T-helper 2 cell treated with Interferon-gamma antibody and Interleukin-4, amounts not matched to agents 100 ng/mL and 5 ng/mL, for 36 hours (primary cell): ENCODE measurements at regions not wholly inside any gene's neighbourhood (a gene's known extent, or its start where the extent isn't known, plus 50 kb on each side); places are given as distances from the start of the nearest gene placed in this dataset.

Experiments used
- intact Hi-C: fragments of 100-400 bp; cut with micrococcal nuclease; formaldehyde crosslinking; loops from one replicate; pipeline ENCODE4 v1.15.1; 2023

- intact Hi-C loops = no loop called here
These were observed 264.2 kb downstream of the ZSWIM6 start for GRCh38 chr5:61596265-61596664.

DNA sequence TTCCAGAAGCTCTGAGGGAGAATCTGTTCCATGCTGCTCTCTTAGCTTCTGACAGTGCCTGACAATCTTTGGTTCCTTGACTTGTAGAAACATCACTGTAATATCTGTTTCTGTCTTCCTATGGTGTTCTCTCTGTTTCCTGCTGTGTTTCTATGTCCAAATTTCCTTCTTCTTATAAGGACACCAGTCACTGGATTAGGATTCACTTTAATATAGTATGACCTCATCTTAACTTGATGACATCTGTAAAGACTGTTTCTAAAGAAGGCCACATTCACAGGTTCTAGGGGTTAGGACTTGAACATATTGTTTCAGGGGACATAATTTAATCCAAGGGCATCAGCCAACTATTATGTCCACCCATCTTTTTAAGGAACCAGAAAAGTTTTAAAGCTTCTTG, 265.6 kb downstream of the ZSWIM6 start:
- intact Hi-C loops = no loop called here

DNA sequence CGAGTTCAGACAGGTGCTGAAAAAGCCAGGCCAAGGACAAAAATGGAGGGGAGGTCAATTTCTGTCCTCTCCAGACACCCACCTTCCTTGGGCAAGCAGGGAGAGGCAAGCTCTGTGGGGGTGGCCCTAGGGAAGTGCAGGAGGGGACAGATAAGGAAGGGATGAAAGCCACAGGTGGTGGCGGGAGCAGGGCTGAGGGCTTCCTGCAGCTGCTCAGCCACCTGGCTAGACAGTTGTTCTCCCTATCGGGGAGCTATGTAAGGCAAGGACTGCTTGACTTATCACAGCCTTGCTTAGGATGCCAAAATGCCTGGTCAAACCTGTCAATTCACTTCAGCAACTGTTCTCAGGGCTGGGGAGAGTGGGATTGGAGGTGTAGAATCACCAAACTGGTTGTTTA, 266.1 kb downstream of the ZSWIM6 start:
- intact Hi-C loops = no loop called here

GRCh38 chr5:61599370-61600122, 267.5 kb downstream of the ZSWIM6 start:
- intact Hi-C loops = no loop called here

GRCh38 chr5:61600123-61600444, 268.0 kb downstream of the ZSWIM6 start:
- intact Hi-C loops = no loop called here

- intact Hi-C loops = no loop called here
These were observed 269.0 kb downstream of the ZSWIM6 start for GRCh38 chr5:61600945-61601511.

GRCh38 chr5:61603211-61603908, 271.3 kb downstream of the ZSWIM6 start:
- intact Hi-C loops = no loop called here

DNA sequence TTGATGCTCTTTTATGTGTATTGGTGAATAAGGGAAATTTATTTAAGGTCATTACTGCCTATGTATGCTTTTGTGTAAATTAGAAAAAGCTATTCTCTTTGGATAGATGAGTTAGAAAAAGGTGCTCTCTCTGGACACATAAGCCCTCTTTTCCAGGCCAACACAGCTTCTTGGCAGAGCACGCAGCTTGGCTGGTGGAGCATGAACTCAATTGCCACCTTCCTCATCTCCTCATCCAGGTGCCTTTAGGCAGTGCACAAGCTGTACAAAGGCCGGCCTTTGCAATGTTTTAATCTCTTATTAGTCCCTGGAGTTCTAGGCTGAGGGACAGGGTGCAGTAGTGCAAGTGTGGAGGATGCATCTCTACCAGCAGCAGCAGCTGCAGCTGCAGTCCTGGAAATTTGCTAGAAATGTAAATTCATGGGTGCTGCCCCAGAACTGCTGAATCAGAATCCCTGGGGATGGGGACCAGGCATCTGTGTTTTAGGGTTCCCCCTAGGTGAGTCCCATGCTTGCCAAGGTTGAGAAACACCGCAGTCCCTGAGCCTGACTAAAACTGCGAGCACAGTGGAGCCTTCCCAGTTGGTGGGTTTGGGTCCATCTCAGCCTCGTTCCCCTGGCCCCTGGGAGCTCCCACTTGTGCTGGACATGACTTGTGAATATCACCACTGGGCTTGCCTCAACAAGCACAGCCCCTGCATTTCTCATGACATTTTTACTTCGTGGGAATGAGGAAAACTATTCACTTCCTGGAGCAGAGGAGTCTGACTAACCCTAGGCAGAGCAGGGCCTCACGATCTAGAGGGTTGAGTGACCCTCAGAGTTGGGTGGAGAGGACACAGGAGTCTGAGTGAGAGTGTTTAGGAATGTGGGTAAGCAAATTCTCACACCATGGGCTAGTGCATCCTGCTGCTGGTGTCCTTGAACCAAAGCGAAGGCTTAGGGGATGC, 272.3 kb downstream of the ZSWIM6 start:
- intact Hi-C loops = no loop called here

DNA sequence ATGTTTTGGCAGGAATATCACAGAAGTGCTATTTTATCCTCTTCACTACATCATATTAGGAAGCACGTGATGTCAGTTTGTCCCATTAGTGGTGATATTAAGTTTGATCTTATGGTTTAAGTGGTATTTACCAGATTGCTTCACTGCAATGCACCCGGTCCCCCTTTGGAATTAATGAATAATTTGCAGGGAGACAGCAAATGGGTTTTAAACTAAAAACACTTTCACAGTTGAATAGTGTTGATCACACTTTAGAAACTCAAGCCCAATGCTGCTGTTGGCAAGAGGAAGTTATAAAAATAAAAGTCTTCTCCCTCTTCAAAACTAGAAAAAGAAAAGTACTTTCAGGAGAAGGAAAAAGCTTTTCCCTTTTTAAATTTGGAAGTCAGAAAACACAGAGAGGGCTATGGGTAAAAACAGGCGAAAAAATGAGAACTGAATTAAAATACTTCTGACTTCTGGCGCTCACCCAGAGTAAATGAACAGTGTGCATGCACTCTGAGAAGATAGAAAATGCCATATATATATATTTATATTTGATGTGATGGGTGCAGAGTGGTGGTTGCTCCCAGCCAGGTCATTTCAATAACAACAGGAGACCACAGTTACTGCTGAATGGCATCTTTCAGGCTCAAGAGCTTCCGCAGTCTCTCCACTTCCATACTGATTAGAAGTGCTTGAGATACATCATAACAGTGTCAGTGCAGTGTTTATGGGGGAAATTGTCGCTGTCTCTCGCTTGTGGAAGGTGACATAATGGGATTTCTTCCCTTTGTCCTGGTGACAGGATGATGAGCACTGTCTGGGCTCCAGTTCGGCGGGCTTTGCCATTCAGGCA, 278.0 kb downstream of the ZSWIM6 start:
- intact Hi-C loops = no loop called here

DNA sequence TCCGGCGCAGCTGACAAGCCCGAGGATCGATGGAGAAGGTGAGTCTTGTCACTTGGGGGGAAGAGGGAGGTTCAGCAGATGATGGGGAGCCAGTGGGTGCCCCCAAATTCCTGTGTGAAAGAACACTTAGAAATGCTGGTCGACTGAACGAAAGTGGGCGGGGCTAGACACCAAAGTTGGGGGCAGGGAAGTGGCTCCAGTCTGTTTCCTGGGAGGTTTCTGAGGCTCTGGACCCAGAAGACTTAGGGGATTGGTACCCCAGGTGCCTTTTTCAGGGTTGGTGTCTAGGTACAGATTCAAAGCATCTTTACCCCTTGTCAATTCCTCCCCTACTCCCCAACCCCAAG, 278.6 kb downstream of the ZSWIM6 start:
- intact Hi-C loops = no loop called here

DNA sequence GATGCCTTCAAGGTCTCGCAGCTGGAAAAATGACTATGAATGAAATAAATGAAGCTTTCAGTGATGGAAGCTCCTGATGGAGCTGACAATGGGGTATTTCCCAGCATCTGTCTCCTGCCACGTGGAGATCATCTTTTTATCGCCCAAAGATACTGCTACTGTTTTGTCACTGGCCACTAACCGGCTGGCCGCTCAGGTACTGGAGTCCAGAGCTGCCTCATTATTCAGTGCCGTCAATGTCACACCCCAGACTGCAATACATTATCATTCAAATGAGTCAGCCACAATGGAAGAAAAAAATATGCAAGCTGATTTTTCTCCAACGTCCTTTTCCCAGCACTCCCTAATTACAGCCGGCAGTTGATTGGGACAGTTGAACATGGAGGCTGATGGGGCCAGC, 280.4 kb downstream of the ZSWIM6 start:
- intact Hi-C loops = no loop called here

GRCh38 chr5:61613679-61614078, 281.6 kb downstream of the ZSWIM6 start:
- intact Hi-C loops = no loop called here

DNA sequence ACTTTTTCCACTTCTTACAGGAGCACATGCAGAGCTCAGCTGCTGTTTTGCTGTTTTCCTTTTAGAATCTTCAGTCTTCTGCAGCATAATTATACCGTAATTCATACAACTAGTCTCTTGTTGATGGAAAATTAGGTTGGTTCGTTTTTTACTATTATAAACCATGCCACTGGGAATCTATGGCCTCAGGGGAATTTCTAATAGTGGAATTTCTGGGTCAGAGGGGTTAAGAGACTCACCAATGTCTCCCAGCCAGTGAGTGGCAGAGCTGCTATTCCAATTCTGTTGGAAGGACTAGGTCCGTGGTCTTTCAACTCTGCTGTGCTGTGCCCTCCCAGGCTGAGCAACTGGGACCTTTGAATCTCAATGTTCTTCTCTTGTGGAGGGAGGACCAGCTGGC, 282.5 kb downstream of the ZSWIM6 start:
- intact Hi-C loops = no loop called here

DNA sequence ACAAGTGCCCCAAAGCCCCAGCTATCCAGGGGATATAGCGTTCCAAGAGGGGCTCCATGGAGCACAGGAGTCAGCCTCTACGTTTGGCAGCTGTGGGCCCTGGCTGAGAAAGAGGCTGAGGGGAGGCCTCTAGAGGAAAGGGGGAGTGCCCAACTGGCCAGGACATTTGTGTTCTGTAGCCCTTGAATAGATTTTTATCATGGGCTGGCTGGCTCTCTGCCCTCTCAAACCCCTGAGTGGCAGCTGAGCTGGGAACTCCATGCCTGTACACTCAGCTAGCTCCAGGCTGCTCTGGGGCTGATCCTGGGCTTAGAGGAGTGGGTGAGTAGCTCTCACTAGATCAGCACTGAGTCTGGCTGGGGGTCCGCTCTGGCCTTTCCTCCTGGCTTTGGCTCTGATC, 285.0 kb downstream of the ZSWIM6 start:
- intact Hi-C loops = no loop called here

DNA sequence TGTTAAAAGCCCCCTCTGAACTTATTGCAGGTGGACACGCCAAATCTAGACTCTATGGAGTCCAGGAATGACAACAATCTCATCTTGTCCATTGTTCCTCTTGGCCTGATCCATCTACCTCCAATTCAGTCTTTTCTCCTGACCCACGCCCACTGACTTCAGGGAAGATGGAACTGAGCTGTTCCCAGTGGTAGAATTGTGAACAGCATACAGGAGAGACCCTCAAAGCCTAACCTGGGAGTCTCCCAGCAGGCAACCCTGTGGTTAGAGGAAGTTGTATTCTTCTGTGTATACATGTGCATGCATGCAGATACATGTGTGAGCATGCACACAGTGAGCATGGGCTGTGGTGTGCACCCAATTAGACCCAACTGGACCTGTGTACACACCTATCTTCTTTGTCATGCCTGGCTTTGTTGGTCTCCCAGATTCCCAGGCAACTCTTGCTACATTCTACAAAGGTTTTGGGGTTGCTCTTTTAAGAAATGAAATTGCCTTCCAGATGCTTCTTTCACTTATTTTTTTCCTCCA, 286.0 kb downstream of the ZSWIM6 start:
- intact Hi-C loops = no loop called here

DNA sequence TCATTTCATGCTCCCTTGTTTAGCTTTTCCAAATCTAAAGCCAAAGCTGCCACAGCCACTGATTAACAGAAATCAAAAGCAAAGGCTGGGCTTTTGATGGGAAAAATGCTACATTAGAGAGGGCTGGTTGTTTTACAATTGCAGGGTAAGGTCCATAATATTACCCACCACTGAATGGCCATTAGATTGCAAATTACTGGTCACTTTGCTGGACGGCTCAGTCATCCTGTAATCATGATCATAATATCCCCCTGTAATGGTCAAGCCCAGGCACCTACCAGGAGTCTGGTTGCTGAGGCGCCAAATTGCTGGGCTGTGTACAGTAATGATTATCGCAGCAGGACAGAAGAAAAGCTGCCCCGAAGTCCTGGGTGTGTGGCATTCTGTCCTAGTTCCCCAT, 286.5 kb downstream of the ZSWIM6 start:
- intact Hi-C loops = no loop called here

DNA sequence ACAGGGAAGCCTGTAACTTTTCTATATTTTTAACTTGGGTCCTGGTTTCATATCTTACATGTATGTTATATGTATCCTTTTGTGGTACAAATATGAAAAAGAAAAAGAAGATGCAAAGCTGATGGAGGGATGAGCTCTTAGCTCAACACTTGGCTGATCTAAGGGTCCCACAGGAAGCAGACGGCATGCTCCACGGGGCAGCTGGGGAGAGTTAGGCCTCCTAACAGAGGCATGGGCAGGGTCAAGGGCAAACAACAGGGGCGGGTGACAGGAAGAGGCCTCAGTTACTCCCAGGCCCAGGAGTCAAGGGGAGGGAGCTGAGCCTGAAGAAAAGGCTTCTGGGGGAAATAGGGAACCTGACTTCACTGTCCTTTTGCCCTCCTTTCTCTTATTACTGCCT, 287.2 kb downstream of the ZSWIM6 start:
- intact Hi-C loops = no loop called here

GRCh38 chr5:61619777-61620518, 287.9 kb downstream of the ZSWIM6 start:
- intact Hi-C loops = no loop called here

DNA sequence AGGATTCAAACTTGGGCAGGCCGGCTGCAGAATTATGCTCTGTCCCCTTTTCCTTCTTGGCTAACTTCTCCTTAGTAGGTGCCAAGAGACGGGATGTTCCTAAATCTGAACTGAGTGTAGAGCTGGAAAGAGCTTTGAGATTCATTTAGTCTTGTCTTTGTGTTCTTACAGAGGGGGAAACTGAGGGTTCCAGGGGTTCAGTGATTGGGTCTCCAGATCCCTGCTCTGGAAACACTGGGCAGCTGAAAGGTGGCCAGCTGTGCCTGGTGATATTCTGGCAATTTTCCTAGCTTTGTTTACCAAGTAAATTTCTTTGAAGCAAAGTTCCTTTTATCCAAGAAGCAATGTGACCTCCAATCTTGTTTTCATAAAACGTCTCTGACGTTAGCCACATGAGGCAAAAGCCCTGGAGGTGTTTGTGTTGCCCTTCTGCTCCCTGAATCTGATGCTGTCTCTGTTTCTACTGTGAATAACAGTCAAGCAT, 288.7 kb downstream of the ZSWIM6 start:
- intact Hi-C loops = no loop called here

- intact Hi-C loops = no loop called here
These were observed 289.2 kb downstream of the ZSWIM6 start for GRCh38 chr5:61621202-61621650.
